ENCODE measurements at regions not wholly inside any gene's neighbourhood (a gene's known extent, or its start where the extent isn't known, plus 50 kb on each side); places are given as distances from the start of the nearest gene placed in this dataset.

DNA sequence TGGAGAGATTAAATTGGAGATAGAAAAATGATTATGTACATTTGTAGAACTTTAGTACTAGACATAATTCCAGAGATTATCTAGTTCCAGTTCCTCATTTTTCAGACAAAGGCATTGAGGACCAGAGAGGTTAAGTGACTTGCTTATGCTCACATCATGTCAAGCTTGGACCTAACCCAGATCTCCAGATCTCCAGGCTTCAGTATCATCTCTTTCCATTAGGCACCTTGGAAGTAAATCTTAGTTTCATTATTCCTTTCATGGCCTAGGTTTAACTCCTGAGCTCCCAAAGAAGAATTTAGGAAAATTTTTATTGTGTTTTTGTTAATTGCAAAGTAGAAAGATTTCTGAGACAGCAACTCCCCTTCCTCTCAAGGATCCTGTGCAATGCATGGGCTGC, 148.8 kb downstream of the GATB start:
- Histone ChIP-seq H3K36me3 (no peaks in the 10 kb centered on the region), H3K9me3 (no peaks in the 10 kb centered on the region), H3K27me3 (no peaks in the 10 kb centered on the region), H3K4me1 (no peaks in the 10 kb centered on the region), H3K4me3 (no peak overlapping the region), H3K27ac (no peak overlapping the region)
- ATAC-seq: no peak
- DNase-seq: no peak
- intact Hi-C loops (cut with DNase I): no loop called here
- TF ChIP-seq, protein P1, sequence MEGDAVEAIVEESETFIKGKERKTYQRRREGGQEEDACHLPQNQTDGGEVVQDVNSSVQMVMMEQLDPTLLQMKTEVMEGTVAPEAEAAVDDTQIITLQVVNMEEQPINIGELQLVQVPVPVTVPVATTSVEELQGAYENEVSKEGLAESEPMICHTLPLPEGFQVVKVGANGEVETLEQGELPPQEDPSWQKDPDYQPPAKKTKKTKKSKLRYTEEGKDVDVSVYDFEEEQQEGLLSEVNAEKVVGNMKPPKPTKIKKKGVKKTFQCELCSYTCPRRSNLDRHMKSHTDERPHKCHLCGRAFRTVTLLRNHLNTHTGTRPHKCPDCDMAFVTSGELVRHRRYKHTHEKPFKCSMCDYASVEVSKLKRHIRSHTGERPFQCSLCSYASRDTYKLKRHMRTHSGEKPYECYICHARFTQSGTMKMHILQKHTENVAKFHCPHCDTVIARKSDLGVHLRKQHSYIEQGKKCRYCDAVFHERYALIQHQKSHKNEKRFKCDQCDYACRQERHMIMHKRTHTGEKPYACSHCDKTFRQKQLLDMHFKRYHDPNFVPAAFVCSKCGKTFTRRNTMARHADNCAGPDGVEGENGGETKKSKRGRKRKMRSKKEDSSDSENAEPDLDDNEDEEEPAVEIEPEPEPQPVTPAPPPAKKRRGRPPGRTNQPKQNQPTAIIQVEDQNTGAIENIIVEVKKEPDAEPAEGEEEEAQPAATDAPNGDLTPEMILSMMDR (IDR thresholded peaks at IDR 0.05): no peak
- FAIRE-seq: no peak

DNA sequence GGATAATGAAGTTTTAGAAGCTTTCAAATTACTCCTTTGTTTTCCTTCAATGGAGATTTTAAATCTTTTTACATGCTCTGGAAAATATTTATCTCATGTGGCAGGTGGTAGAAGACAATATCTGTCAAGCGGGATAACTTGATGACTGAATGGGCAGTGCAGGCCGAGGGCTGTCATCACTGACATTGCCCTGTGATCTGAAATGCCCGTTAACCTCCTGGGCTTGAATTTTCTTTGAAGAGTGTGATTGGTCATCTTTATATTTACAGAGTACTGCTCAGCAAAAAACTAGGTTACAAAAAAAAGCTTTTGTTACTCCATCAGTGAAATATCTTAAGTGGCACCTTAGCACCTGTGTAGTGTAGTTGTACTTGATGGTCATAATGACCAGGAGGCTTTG, 147.5 kb downstream of the GATB start:
- intact Hi-C loops (cut with DNase I): no loop called here
- ATAC-seq: no peak
- no peak for FAIRE-seq
- H3K4me3 ChIP-seq: no peak overlapping the region
- no peaks in the 10 kb centered on the region for H3K4me1 ChIP-seq
- no peaks in the 10 kb centered on the region for H3K36me3 ChIP-seq
- TF ChIP-seq, protein P1 (IDR thresholded peaks at IDR 0.05): no peak
- no peaks in the 10 kb centered on the region for H3K9me3 ChIP-seq
- no peak overlapping the region for H3K27ac ChIP-seq
- 87 to 94% methylated on average over 3 of the region's 3 CpGs for WGBS, 2 donors
- DNase-seq: no peak
- no peaks in the 10 kb centered on the region for H3K27me3 ChIP-seq

DNA sequence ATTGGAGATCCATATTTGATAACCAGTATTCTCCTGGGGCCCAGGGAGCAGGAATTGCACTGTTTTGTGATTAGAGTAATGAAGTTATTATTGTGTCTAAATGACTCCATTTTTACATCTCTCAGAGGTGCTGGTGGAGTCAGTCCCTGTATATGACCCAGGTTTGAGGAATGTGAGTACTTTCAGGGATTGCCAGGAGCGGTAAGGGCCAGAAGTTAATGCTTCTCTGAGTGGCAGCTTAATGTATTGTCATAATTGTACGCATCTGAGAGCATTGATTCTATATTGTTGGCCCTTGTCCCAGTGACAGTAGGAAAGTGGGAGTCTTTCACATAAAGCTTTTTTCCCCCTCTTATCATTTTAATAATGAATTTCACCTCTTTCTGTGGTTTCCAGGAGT, 146.2 kb downstream of the GATB start:
- 90 to 94% methylated on average over 2 of the region's 2 CpGs for WGBS, 2 donors
- Histone ChIP-seq H3K4me1 (no peaks in the 10 kb centered on the region), H3K27ac (no peak overlapping the region), H3K36me3 (no peaks in the 10 kb centered on the region), H3K27me3 (no peaks in the 10 kb centered on the region), H3K9me3 (no peaks in the 10 kb centered on the region), H3K4me3 (no peak overlapping the region)
- intact Hi-C loops (cut with DNase I): no loop called here
- FAIRE-seq: no peak
- ATAC-seq: no peak
- TF ChIP-seq, protein P1 (IDR thresholded peaks at IDR 0.05): no peak
- DNase-seq: no peak

DNA sequence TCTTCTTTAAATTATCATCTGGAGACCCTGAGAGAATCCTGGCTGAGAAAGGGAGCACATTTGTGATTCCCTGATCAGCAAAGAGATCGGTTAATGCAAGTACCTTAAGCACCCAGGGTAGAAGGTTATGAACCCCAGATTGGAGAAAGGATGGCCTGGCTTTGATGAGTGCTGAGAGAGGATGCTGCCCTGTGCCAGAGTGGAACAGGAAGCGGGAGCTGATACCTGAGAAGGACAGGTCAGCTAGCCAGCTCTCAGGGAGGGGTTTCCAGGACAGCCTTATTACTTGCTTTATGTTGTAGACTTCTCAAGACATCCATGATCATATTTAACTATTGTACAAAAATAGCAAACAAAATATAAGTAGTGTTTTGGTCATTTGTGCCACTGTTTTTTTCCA, 141.9 kb downstream of the GATB start:
- intact Hi-C loops (cut with DNase I): no loop called here
- no peak for DNase-seq
- Histone ChIP-seq H3K27me3 (no peaks in the 10 kb centered on the region), H3K4me1 (no peaks in the 10 kb centered on the region), H3K9me3 (no peaks in the 10 kb centered on the region), H3K27ac (no peak overlapping the region), H3K36me3 (no peaks in the 10 kb centered on the region), H3K4me3 (no peak overlapping the region)
- TF ChIP-seq, protein P1 (IDR thresholded peaks at IDR 0.05): no peak
- WGBS, 2 donors: 90 to 94% methylated on average over 2 of the region's 2 CpGs
- no peak for ATAC-seq
- no peak for FAIRE-seq

DNA sequence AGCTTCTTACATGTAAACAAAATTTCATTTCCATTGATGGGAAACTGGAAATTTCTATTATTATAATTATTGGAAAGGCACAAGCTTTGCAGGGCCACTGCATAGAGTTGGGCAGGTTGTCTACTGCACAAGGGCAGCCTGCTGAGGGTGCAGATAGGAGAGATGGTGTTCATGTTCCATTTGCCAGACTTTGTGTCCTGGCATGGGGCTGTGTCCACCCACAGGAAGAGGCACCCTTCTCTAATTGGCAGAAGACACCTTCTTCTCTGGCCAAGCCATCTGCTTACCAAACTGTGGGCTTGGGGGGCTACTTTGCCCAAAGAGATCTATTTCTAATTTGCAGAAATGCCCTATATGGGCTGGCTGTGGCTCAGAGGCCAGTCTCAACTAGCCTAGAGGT, 140.7 kb downstream of the GATB start:
- Histone ChIP-seq H3K27me3 (no peaks in the 10 kb centered on the region), H3K27ac (no peak overlapping the region), H3K4me3 (no peak overlapping the region), H3K9me3 (no peaks in the 10 kb centered on the region), H3K4me1 (no peaks in the 10 kb centered on the region), H3K36me3 (no peaks in the 10 kb centered on the region)
- TF ChIP-seq, protein P1 (IDR thresholded peaks at IDR 0.05): no peak
- DNase-seq (no peak), FAIRE-seq (no peak), ATAC-seq (no peak)
- intact Hi-C loops (cut with DNase I): no loop called here
